Ovary (tissue), 7 donors: ENCODE measurements at regions not wholly inside any gene's neighbourhood (a gene's known extent, or its start where the extent isn't known, plus 50 kb on each side); places are given as distances from the start of the nearest gene placed in this dataset.

Experiments used
- DNase-seq, 5 donors: peaks; one replicate each; pipeline ENCODE4 v3.0.0-alpha.2; 2019 to 2020
- H3K27ac ChIP-seq, 2 donors: fragments of 200-600 bp; one replicate each; pipeline versions ENCODE4 v1.5.1 to v1.8.0; 2019 to 2022
- H3K27me3 ChIP-seq: fragments of 200-600 bp; one replicate; pipeline ENCODE4 v1.8.0; 2022
- H3K36me3 ChIP-seq: fragments of 200-600 bp; sonication (generic); one replicate; pipeline ENCODE4 v1.5.1; 2019
- H3K4me1 ChIP-seq: one replicate; pipeline ENCODE4 v1.8.1; 2013; ENCODE audit warnings: mild to moderate bottlenecking, moderate library complexity; ENCODE audit not compliant: insufficient read depth
- H3K4me3 ChIP-seq: fragments of 200-600 bp; sonication (generic); one replicate; pipeline ENCODE4 v1.5.1; 2017
- H3K9me3 ChIP-seq, 2 donors: fragments of 200-600 bp in 1 of 2; sonication (generic) in 1 of 2; one replicate each; pipeline versions ENCODE4 v1.5.1 to v1.8.1; 2013 to 2019; ENCODE audit warnings: mild to moderate bottlenecking in 1 of 2, moderate library complexity in 1 of 2
- EP300 ChIP-seq: sonication (generic); formaldehyde crosslinking; IDR thresholded peaks from one replicate; pipeline ENCODE4 v1.6.1; 2017; ENCODE audit warnings: antibody characterized with exemption
- POLR2A ChIP-seq: fragments of 450-650 bp; IDR thresholded peaks from one replicate; pipeline ENCODE4 v1.6.1; 2017; ENCODE audit warnings: antibody characterized with exemption, mild to moderate bottlenecking, moderate library complexity
- WGBS, 3 donors: extraction: QIAGEN DNeasy Blood & Tissue Kit in 1 of 3; methylation state at CpG; one replicate each; pipeline versions ENCODE4 v1.1.5 to v1.1.7; 2013 to 2017; 5-methylcytosine and 5-hydroxymethylcytosine counted together
- intact Hi-C, 4 donors: fragments of 100-400 bp; cut with DNase I; formaldehyde crosslinking; loops; one replicate each; pipeline versions ENCODE4 v1.11.0 to v1.15.1; 2022 to 2023
- TF ChIP-seq, protein P1 (sequence below), 3 donors: fragments of 450-650 bp in 2 of 3; fragments of 200-600 bp in 1 of 3; IDR thresholded peaks; one replicate each; pipeline versions ENCODE4 v1.5.1 to v1.8.0; 2016 to 2022; ENCODE audit warnings: antibody characterized with exemption in 3 of 3, mild to moderate bottlenecking in 1 of 3
- donor health status: DM: no; HTN: no; CAD: no; lungs with moderate emphysema.
- donor health status: DM: no; HTN: no; CAD: no.
- donor health status: Bipolar disorder and iron deficiency.
- donor health status: DM: no; HTN: no; CAD: no.
- donor health status: DM: yes; HTN: yes; CAD: no.

DNA sequence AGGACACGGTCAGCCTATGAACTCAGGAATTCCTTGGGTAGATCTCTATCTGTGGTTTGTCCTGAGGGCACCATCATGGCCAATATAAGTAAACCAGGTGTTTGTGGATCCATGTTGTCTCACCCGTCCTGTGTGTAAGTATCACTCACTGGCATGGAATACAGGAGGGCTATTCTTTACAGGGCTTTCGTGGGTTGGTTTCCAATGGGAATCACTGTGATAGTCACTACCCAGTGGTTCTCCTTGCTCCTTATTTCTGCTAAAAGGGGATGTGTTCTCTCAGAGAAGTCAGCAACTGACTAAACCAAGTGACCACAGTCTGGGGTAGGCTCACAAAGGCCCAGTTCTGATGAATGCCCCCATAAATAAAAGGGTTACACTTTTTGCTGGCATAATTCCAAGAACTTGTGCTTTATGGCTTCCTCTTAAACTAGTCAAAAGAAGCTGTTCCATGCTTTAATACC lies 236.7 kb upstream of the JADE1 start:
- no peak for DNase-seq
- H3K4me1 ChIP-seq = peaks cover 13% of the 10 kb centered on the region
- no peaks in the 10 kb centered on the region for H3K36me3 ChIP-seq
- no peak overlapping the region for H3K4me3 ChIP-seq
- no peaks in the 10 kb centered on the region for H3K27me3 ChIP-seq
- WGBS, 3 donors = 95 to 97% (median 97%) methylated on average over 3 of the region's 3 CpGs
- no peak overlapping the region for H3K27ac ChIP-seq
- intact Hi-C loops = loop anchor here in 1 of 4 donors (5.0 to 10.0 kb wide), 2 partner anchors 239 to 292 kb away; no protein-coding TSS in a partner anchor
- TF ChIP-seq, protein P1, sequence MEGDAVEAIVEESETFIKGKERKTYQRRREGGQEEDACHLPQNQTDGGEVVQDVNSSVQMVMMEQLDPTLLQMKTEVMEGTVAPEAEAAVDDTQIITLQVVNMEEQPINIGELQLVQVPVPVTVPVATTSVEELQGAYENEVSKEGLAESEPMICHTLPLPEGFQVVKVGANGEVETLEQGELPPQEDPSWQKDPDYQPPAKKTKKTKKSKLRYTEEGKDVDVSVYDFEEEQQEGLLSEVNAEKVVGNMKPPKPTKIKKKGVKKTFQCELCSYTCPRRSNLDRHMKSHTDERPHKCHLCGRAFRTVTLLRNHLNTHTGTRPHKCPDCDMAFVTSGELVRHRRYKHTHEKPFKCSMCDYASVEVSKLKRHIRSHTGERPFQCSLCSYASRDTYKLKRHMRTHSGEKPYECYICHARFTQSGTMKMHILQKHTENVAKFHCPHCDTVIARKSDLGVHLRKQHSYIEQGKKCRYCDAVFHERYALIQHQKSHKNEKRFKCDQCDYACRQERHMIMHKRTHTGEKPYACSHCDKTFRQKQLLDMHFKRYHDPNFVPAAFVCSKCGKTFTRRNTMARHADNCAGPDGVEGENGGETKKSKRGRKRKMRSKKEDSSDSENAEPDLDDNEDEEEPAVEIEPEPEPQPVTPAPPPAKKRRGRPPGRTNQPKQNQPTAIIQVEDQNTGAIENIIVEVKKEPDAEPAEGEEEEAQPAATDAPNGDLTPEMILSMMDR (IDR thresholded peaks at IDR 0.05) = no peak
- no peak for TF ChIP-seq EP300
- no peak for TF ChIP-seq POLR2A
- no peaks in the 10 kb centered on the region for H3K9me3 ChIP-seq

DNA sequence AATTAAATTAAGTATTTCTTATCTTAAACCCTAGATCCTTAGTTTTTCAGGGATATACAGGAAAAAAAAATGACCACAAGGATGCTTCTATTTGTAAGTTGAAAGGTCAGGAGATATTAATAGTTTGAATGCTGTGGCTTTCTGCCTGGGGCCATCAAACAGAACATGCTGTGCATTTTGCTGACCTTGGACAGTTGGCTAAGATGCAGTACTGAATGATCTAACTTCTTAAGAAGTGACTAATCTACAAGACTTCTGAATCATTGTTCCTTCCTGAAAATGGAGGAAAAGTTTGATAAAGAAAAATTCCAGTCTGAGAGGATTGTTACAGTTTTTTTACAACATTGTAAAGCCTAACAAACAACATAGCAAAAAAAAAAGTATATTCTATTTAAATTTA lies 237.8 kb upstream of the JADE1 start:
- no peak overlapping the region for H3K27ac ChIP-seq
- no peaks in the 10 kb centered on the region for H3K27me3 ChIP-seq
- no peak overlapping the region for H3K4me3 ChIP-seq
- H3K36me3 ChIP-seq = no peaks in the 10 kb centered on the region
- H3K4me1 ChIP-seq = peaks cover 13% of the 10 kb centered on the region
- intact Hi-C loops = loop anchor here in 1 of 4 donors (5.0 to 10.0 kb wide), 2 partner anchors 241 to 293 kb away; no protein-coding TSS in a partner anchor
- H3K9me3 ChIP-seq = no peaks in the 10 kb centered on the region
- peak; percentile 32 to 79 (median 60) for DNase-seq
- peak; percentile 81 for TF ChIP-seq EP300
- TF ChIP-seq, protein P1 (IDR thresholded peaks at IDR 0.05) = no peak

DNA sequence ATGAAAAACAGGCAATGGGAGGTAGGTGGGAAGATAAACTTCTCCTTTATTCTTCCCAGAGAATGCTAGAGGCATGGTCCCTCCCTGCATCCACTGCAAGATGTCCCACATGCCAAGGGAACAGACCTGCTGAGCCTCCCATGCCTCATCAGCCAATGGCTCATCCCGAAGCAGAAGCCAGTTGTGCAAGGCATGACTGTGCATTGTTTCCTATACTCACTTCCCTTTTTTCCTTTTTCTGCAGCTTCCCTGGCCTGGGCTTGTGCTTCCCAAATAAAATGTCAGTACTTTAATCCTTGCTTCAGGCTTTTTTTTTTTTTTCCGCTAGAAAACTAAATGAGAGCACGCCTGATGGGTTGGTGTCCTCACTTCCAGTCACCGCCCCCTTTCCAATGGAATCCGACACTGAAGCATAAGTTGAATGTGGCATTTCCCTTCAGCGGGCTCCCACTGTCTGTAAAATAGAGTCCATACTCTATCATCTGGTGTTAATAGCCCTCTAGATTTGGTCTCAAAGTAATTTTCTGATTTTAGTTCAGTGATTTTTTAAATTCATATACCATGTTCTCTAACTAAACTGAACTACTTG lies 239.0 kb upstream of the JADE1 start:
- TF ChIP-seq, protein P1 (IDR thresholded peaks at IDR 0.05) = no peak
- no peak for TF ChIP-seq POLR2A
- no peak for TF ChIP-seq EP300
- intact Hi-C loops = loop anchor here in 1 of 4 donors (5.0 to 10.0 kb wide), 2 partner anchors 242 to 294 kb away; no protein-coding TSS in a partner anchor

DNA sequence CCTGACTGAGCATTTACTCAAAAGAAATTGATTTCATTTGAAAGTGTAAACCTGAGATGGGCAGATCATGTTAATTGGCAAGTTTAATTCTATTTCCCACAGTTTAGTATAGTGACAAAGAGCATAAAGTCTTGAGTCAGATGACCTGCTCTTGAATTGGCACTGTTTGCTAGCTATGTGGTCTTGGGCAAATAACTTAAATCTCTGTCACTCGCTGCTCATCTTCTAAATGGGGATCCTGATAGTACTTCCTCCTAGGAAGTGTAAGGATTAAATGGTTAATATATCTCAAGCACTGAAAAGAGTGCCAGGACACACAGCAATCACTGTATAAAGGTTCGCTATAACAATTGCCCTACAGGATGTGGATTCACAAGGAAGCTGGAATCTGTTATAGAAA lies 242.8 kb upstream of the JADE1 start:
- Histone ChIP-seq H3K27me3 (no peaks in the 10 kb centered on the region), H3K36me3 (no peaks in the 10 kb centered on the region), H3K4me3 (no peak overlapping the region), H3K9me3 (no peaks in the 10 kb centered on the region), H3K4me1 (peaks cover 7% of the 10 kb centered on the region), H3K27ac (no peak overlapping the region)
- intact Hi-C loops = loop anchor here in 1 of 4 donors (5.0 kb wide), 1 partner anchor 241 kb away; the partner anchor contains the start of gene JADE1
- no peak for TF ChIP-seq POLR2A
- TF ChIP-seq, protein P1 (IDR thresholded peaks at IDR 0.05) = no peak
- no peak for TF ChIP-seq EP300
- no peak for DNase-seq
- 90 to 95% (median 92%) methylated on average over 2 of the region's 2 CpGs for WGBS, 3 donors

More for the DNA sequence above, 239.0 kb upstream of the JADE1 start:
- WGBS, 3 donors = 84 to 96% (median 94%) methylated on average over 6 of the region's 6 CpGs
- no peaks in the 10 kb centered on the region for H3K27me3 ChIP-seq
- no peak overlapping the region for H3K4me3 ChIP-seq
- H3K4me1 ChIP-seq = peaks cover 13% of the 10 kb centered on the region
- H3K9me3 ChIP-seq = no peaks in the 10 kb centered on the region
- no peak overlapping the region for H3K27ac ChIP-seq
- H3K36me3 ChIP-seq = no peaks in the 10 kb centered on the region
- peak in 2 of 5 donors; percentile 25 to 70 for DNase-seq
